Neuronal stem cell (in vitro differentiated cells): ENCODE measurements at regions not wholly inside any gene's neighbourhood (a gene's known extent, or its start where the extent isn't known, plus 50 kb on each side); places are given as distances from the start of the nearest gene placed in this dataset.

ENCODE experiments used
- DNase-seq: peaks from one replicate; pipeline ENCODE4 v3.0.0-alpha.2; 2013; ENCODE audit warnings: low spot score
- H2AFZ ChIP-seq: one replicate; pipeline ENCODE4 v1.6.1; 2013; ENCODE audit warnings: mild to moderate bottlenecking, low read length, inconsistent platforms
- H2AK5ac ChIP-seq: 2 replicates; pipeline ENCODE4 v1.6.1; 2013; ENCODE audit warnings: low read depth, mild to moderate bottlenecking, inconsistent platforms, low read length, moderate library complexity, mixed read lengths
- H2BK120ac ChIP-seq: 2 replicates; pipeline ENCODE4 v1.6.1; 2013; ENCODE audit warnings: low read depth, mild to moderate bottlenecking, inconsistent platforms, low read length, moderate library complexity, mixed read lengths
- H2BK12ac ChIP-seq: one replicate; pipeline ENCODE4 v1.6.1; 2013; ENCODE audit warnings: low read length, inconsistent platforms
- H2BK15ac ChIP-seq: 2 replicates; pipeline ENCODE4 v1.6.1; 2013; ENCODE audit warnings: mild to moderate bottlenecking, low read length, inconsistent platforms, mixed read lengths
- H2BK5ac ChIP-seq: one replicate; pipeline ENCODE4 v1.6.1; 2013; ENCODE audit warnings: inconsistent platforms, mild to moderate bottlenecking, low read length, moderate library complexity
- H3K14ac ChIP-seq: one replicate; pipeline ENCODE4 v1.6.1; 2013; ENCODE audit warnings: low read length, inconsistent platforms
- H3K18ac ChIP-seq: 2 replicates; pipeline ENCODE4 v1.6.1; 2013; ENCODE audit warnings: low read length, inconsistent platforms
- H3K23ac ChIP-seq: 2 replicates; pipeline ENCODE4 v1.6.1; 2013; ENCODE audit warnings: low read depth, mild to moderate bottlenecking, mixed read lengths, low read length, inconsistent platforms; ENCODE audit not compliant: poor library complexity
- H3K27ac ChIP-seq: replicated peaks from 3 replicates; pipeline ENCODE4 v1.5.1; 2013; ENCODE audit warnings: low read length, inconsistent platforms
- H3K27me3 ChIP-seq, 3 experiments: 2 replicates each; pipeline ENCODE4 v1.6.1; 2013; ENCODE audit warnings: low read length in 3 of 3, mild to moderate bottlenecking in 2 of 3, inconsistent platforms in 1 of 3, low read depth in 1 of 3, mixed read lengths in 1 of 3, moderate library complexity in 1 of 3; ENCODE audit not compliant: control insufficient read depth in 3 of 3, insufficient read depth in 3 of 3
- H3K36me3 ChIP-seq, 2 donors: replicated peaks in 1 of 2; 2 replicates each; pipeline ENCODE4 v1.6.1; 2013; ENCODE audit warnings: low read length in 2 of 2; ENCODE audit not compliant: control insufficient read depth in 2 of 2, insufficient read depth in 2 of 2
- H3K4ac ChIP-seq: 2 replicates; pipeline ENCODE4 v1.6.1; 2013; ENCODE audit warnings: inconsistent platforms, mild to moderate bottlenecking, low read length, moderate library complexity
- H3K4me1 ChIP-seq, 2 donors: 1 replicate in 1 of 2; 2 replicates in 1 of 2; pipeline ENCODE4 v1.6.1; 2013; ENCODE audit warnings: low read length in 2 of 2, low read depth in 1 of 2; ENCODE audit not compliant: control insufficient read depth in 2 of 2, insufficient read depth in 1 of 2
- H3K4me2 ChIP-seq: one replicate; pipeline ENCODE4 v1.6.1; 2013; ENCODE audit warnings: mild to moderate bottlenecking, low read length, inconsistent platforms; ENCODE audit not compliant: insufficient read depth, poor library complexity, severe bottlenecking
- H3K4me3 ChIP-seq, 2 donors: 2 replicates each; pipeline ENCODE4 v1.5.1; 2013; ENCODE audit warnings: low read length in 2 of 2, mild to moderate bottlenecking in 2 of 2, inconsistent platforms in 1 of 2, moderate library complexity in 1 of 2
- H3K79me1 ChIP-seq: one replicate; pipeline ENCODE4 v1.6.1; 2013; ENCODE audit warnings: low read depth, mild to moderate bottlenecking, inconsistent platforms, low read length, moderate library complexity
- H3K9ac ChIP-seq: one replicate; pipeline ENCODE4 v1.6.1; 2013; ENCODE audit warnings: mild to moderate bottlenecking, low read depth, low read length, inconsistent platforms; ENCODE audit not compliant: poor library complexity
- H3K9me3 ChIP-seq, 2 donors: replicated peaks in 1 of 2; 2 replicates each; pipeline versions ENCODE3 to v1.6.1; 2013; ENCODE audit warnings: low read length in 2 of 2, mild to moderate bottlenecking in 2 of 2, inconsistent platforms in 1 of 2, low read depth in 1 of 2, mixed read lengths in 1 of 2, moderate library complexity in 1 of 2; ENCODE audit not compliant: control insufficient read depth in 2 of 2, insufficient read depth in 1 of 2
- H4K8ac ChIP-seq: one replicate; pipeline ENCODE4 v1.6.1; 2013; ENCODE audit warnings: low read depth, mild to moderate bottlenecking, inconsistent platforms, low read length, moderate library complexity
- H4K91ac ChIP-seq: one replicate; pipeline ENCODE4 v1.6.1; 2013; ENCODE audit warnings: low read length, low read depth, mild to moderate bottlenecking, inconsistent platforms; ENCODE audit not compliant: poor library complexity
- WGBS, 2 donors: extraction: QIAGEN DNeasy Blood & Tissue Kit; methylation state at CpG; one replicate each; pipeline ENCODE4 v1.1.7; 2013; ENCODE audit warnings: missing lambda C conversion rate in 2 of 2, mixed read lengths in 1 of 2; ENCODE audit not compliant: insufficient read length in 2 of 2, insufficient replicate concordance in 1 of 2; ENCODE audit errors: extremely low coverage in 2 of 2; 5-methylcytosine and 5-hydroxymethylcytosine counted together

- Histone ChIP-seq H4K91ac (no peak overlapping the region), H2AK5ac (no peak overlapping the region), H3K79me1 (no peaks in the 10 kb centered on the region), H4K8ac (no peak overlapping the region), H3K27ac (no peak overlapping the region), H3K4me3 (no peak overlapping the region), H2AFZ (no peak overlapping the region), H2BK120ac (no peak overlapping the region), H2BK12ac (no peak overlapping the region), H3K9ac (no peak overlapping the region), H3K27me3 (no peaks in the 10 kb centered on the region), H2BK15ac (no peak overlapping the region), H3K4me1 (no peaks in the 10 kb centered on the region), H2BK5ac (no peak overlapping the region), H3K23ac (no peak overlapping the region), H3K4me2 (no peak overlapping the region), H3K18ac (no peak overlapping the region), H3K14ac (no peak overlapping the region), H3K36me3 (no peaks in the 10 kb centered on the region), H3K4ac (no peak overlapping the region), H3K9me3 (no peaks in the 10 kb centered on the region)
- WGBS, 2 donors = no CpG with 5 or more reads among the region's 1 CpG
- DNase-seq = no peak
These were observed 870.6 kb upstream of the SLIT2 start for GRCh38 chr4:19381068-19381467.

- H4K8ac ChIP-seq = no peak overlapping the region
- no peaks in the 10 kb centered on the region for H3K36me3 ChIP-seq
- DNase-seq = no peak
- H4K91ac ChIP-seq = no peak overlapping the region
- no CpG with 5 or more reads among the region's 2 CpGs for WGBS, 2 donors
- no peak overlapping the region for H3K4me2 ChIP-seq
- no peak overlapping the region for H3K23ac ChIP-seq
- no peak overlapping the region for H2AFZ ChIP-seq
- no peak overlapping the region for H3K14ac ChIP-seq
- H2BK15ac ChIP-seq = no peak overlapping the region
- no peak overlapping the region for H3K18ac ChIP-seq
- no peak overlapping the region for H2BK120ac ChIP-seq
- H3K79me1 ChIP-seq = no peaks in the 10 kb centered on the region
- H3K9ac ChIP-seq = no peak overlapping the region
- no peak overlapping the region for H3K4me3 ChIP-seq
- no peak overlapping the region for H3K27ac ChIP-seq
- no peak overlapping the region for H3K4ac ChIP-seq
- H3K4me1 ChIP-seq = peaks cover 2 to 3% of the 10 kb centered on the region in 2 donors
- H3K9me3 ChIP-seq = no peaks in the 10 kb centered on the region
- no peak overlapping the region for H2BK12ac ChIP-seq
- no peak overlapping the region for H2BK5ac ChIP-seq
- no peaks in the 10 kb centered on the region for H3K27me3 ChIP-seq
- no peak overlapping the region for H2AK5ac ChIP-seq
These were observed 871.1 kb upstream of the SLIT2 start for GRCh38 chr4:19380600-19380999.

- Histone ChIP-seq H4K91ac (no peak overlapping the region), H3K4me1 (peaks cover 3 to 7% of the 10 kb centered on the region in 2 donors), H3K4me3 (no peak overlapping the region), H2BK15ac (no peak overlapping the region), H3K79me1 (no peaks in the 10 kb centered on the region), H3K18ac (no peak overlapping the region), H2BK120ac (no peak overlapping the region), H3K9ac (no peak overlapping the region), H2BK12ac (no peak overlapping the region), H3K27ac (no peak overlapping the region), H4K8ac (no peak overlapping the region), H3K14ac (no peak overlapping the region), H3K4me2 (no peak overlapping the region), H3K36me3 (no peaks in the 10 kb centered on the region), H3K23ac (no peak overlapping the region), H2AFZ (no peak overlapping the region), H3K9me3 (no peaks in the 10 kb centered on the region), H2BK5ac (no peak overlapping the region), H2AK5ac (no peak overlapping the region), H3K27me3 (no peaks in the 10 kb centered on the region), H3K4ac (no peak overlapping the region)
- no peak for DNase-seq
- no CpG with 5 or more reads among the region's 6 CpGs for WGBS, 2 donors
These were observed 872.5 kb upstream of the SLIT2 start for GRCh38 chr4:19379191-19379708.

GRCh38 chr4:19375931-19376330 lies 875.8 kb upstream of the SLIT2 start:
- H3K27ac ChIP-seq = no peak overlapping the region
- H3K79me1 ChIP-seq = no peaks in the 10 kb centered on the region
- no peak overlapping the region for H3K4ac ChIP-seq
- no peak overlapping the region for H2AFZ ChIP-seq
- no peaks in the 10 kb centered on the region for H3K36me3 ChIP-seq
- WGBS, 2 donors = no CpG with 5 or more reads among the region's 2 CpGs
- no peak overlapping the region for H2AK5ac ChIP-seq
- no peak overlapping the region for H3K4me3 ChIP-seq
- H3K18ac ChIP-seq = no peak overlapping the region
- H2BK120ac ChIP-seq = no peak overlapping the region
- H3K23ac ChIP-seq = no peak overlapping the region
- H3K9me3 ChIP-seq = no peaks in the 10 kb centered on the region
- no peak overlapping the region for H4K8ac ChIP-seq
- H4K91ac ChIP-seq = no peak overlapping the region
- H3K14ac ChIP-seq = no peak overlapping the region
- DNase-seq = no peak
- H3K4me2 ChIP-seq = no peak overlapping the region
- no peak overlapping the region for H2BK5ac ChIP-seq
- no peaks in the 10 kb centered on the region for H3K27me3 ChIP-seq
- no peak overlapping the region for H2BK15ac ChIP-seq
- no peak overlapping the region for H2BK12ac ChIP-seq
- H3K4me1 ChIP-seq = peaks cover 3 to 7% of the 10 kb centered on the region in 2 donors
- H3K9ac ChIP-seq = no peak overlapping the region
